Tibial nerve (tissue), 3 donors: ENCODE measurements at regions not wholly inside any gene's neighbourhood (a gene's known extent, or its start where the extent isn't known, plus 50 kb on each side); places are given as distances from the start of the nearest gene placed in this dataset.

ENCODE experiments used
- CTCF ChIP-seq, 5 experiments: fragments of 200-600 bp in 3 of 5; fragments of 450-650 bp in 2 of 5; sonication (generic) in 3 of 5; IDR thresholded peaks; one replicate each; pipeline ENCODE4 v1.5.1; 2016 to 2019; ENCODE audit warnings: antibody characterized with exemption in 5 of 5, mild to moderate bottlenecking in 3 of 5, moderate library complexity in 2 of 5
- POLR2A ChIP-seq, 2 donors: fragments of 450-650 bp; IDR thresholded peaks; one replicate each; pipeline ENCODE4 v1.6.1; 2017; ENCODE audit warnings: antibody characterized with exemption in 2 of 2, mild to moderate bottlenecking in 2 of 2, moderate library complexity in 2 of 2

- no peak for TF ChIP-seq POLR2A (IDR thresholded peaks at IDR 0.05)
- no peak for TF ChIP-seq CTCF (IDR thresholded peaks at IDR 0.05)
Observed at GRCh38 chr3:43838009-43838758, 147.4 kb downstream of the ABHD5 start.
